HG02642 (cell line): ENCODE measurements at regions not wholly inside any gene's neighbourhood (a gene's known extent, or its start where the extent isn't known, plus 50 kb on each side); places are given as distances from the start of the nearest gene placed in this dataset.

Experiments
- ATAC-seq: cut with Tn5 transposase; IDR thresholded peaks from one replicate; pipeline ENCODE4 v1.9.1; 2021; ENCODE audit warnings: mild to moderate bottlenecking; ENCODE audit not compliant: unreplicated experiment, poor library complexity

GRCh38 chr1:200323856-200324400 lies 85.9 kb downstream of the ZNF281 start:
- ATAC-seq = no peak

GRCh38 chr1:200319148-200319547 lies 90.7 kb downstream of the ZNF281 start:
- no peak for ATAC-seq

- no peak for ATAC-seq
Observed at GRCh38 chr1:200317236-200317635, 92.6 kb downstream of the ZNF281 start.

GRCh38 chr1:200316148-200316803 lies 93.6 kb downstream of the ZNF281 start:
- no peak for ATAC-seq

- no peak for ATAC-seq
Observed at GRCh38 chr1:200314085-200314750, 95.6 kb downstream of the ZNF281 start.

- no peak for ATAC-seq
Observed at GRCh38 chr1:200311256-200311655, 98.6 kb downstream of the ZNF281 start.

- ATAC-seq = no peak
Observed at GRCh38 chr1:200310824-200311223, 99.0 kb downstream of the ZNF281 start.

GRCh38 chr1:200307755-200308066 lies 102.1 kb downstream of the ZNF281 start:
- no peak for ATAC-seq

GRCh38 chr1:200306944-200307754 lies 102.7 kb downstream of the ZNF281 start:
- ATAC-seq = peak; percentile 41

- no peak for ATAC-seq
Observed at GRCh38 chr1:200305806-200306205, 104.0 kb downstream of the ZNF281 start.

- ATAC-seq = no peak
Observed at GRCh38 chr1:200304171-200304570, 105.7 kb downstream of the ZNF281 start.

- ATAC-seq = peak; percentile 5
Observed at GRCh38 chr1:200302921-200303290, 106.9 kb downstream of the ZNF281 start.

- peak; percentile 72 for ATAC-seq
Observed at GRCh38 chr1:200302192-200302920, 107.5 kb downstream of the ZNF281 start.

GRCh38 chr1:200301152-200301551 lies 108.7 kb downstream of the ZNF281 start:
- ATAC-seq = no peak

- ATAC-seq = no peak
Observed at GRCh38 chr1:200299571-200299970, 110.3 kb downstream of the ZNF281 start.

- ATAC-seq = no peak
Observed at GRCh38 chr1:200298242-200298641, 111.6 kb downstream of the ZNF281 start.

GRCh38 chr1:200296091-200296661 lies 113.7 kb downstream of the ZNF281 start:
- no peak for ATAC-seq

GRCh38 chr1:200294241-200294640 lies 115.6 kb downstream of the ZNF281 start:
- no peak for ATAC-seq

- ATAC-seq = no peak
Observed at GRCh38 chr1:200292699-200293098, 117.1 kb downstream of the ZNF281 start.

GRCh38 chr1:200291106-200291505 lies 118.7 kb downstream of the ZNF281 start:
- no peak for ATAC-seq
